ENCODE measurements at regions not wholly inside any gene's neighbourhood (a gene's known extent, or its start where the extent isn't known, plus 50 kb on each side); places are given as distances from the start of the nearest gene placed in this dataset.

DNA sequence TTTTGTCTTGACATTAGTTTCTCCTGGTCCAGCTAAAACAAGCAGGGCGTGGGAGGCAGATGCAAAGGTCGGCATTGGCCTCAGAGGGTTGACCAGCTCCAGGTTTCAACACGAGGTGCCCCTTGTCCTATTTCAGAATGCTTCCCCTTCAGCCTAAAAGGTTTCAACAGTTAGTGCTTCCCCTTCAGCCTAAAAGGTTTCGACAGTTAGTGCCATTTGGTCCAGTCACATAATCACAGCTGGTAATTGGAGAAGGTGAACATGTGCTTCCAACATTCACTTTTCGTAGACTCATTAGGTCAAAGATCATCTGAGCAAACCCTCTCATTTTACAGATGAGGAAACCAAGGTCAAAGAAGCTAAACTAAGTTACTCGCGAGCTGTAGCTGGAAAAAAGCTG lies 270.3 kb upstream of the MAP3K1 start:
- TF ChIP-seq TAF1 (IDR thresholded peaks at IDR 0.05; ENCODE audit: low read depth, low read length): no peak
- no peak for TF ChIP-seq PAX5 (IDR thresholded peaks at IDR 0.05; ENCODE audit: insufficient read depth, low read length, severe bottlenecking)

All from GM12891 (cell line).